NT2/D1 (cell line): ENCODE measurements at regions not wholly inside any gene's neighbourhood (a gene's known extent, or its start where the extent isn't known, plus 50 kb on each side); places are given as distances from the start of the nearest gene placed in this dataset.

Source experiments
- SUZ12 ChIP-seq: IDR thresholded peaks from 2 replicates; pipeline ENCODE4 v1.6.1; 2011; ENCODE audit not compliant: insufficient read length, insufficient read depth; ENCODE audit errors: extremely low read depth
- YY1 ChIP-seq: IDR thresholded peaks from 2 replicates; pipeline ENCODE4 v1.6.1; 2011; ENCODE audit not compliant: insufficient read length, insufficient read depth
- ZNF274 ChIP-seq: IDR thresholded peaks from 2 replicates; pipeline ENCODE4 v1.6.1; 2011; ENCODE audit warnings: mild to moderate bottlenecking, low read depth, low read length

DNA sequence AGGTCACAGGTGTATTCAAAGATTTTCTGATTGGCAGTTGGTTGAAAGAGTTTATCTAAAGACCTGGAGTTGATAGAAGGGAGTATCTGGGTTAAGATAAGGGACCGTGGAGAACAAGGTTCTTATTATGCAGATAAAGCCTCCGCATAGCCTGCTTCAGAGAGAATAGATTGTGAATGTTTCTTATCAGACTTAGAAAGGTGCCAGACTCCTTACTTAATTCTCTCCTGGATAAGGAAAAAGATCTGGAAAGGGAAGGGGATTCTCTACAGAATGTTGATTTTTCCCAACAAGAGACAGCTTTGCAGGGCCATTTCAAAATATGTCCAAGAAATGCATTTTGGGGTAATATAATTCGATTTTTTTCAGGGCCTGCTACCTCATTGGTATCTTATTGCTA, 341.3 kb upstream of the RARB start:
- TF ChIP-seq SUZ12 (no peak), YY1 (no peak), ZNF274 (no peak)
